HPDE6-E6E7 (cell line): ENCODE measurements at regions not wholly inside any gene's neighbourhood (a gene's known extent, or its start where the extent isn't known, plus 50 kb on each side); places are given as distances from the start of the nearest gene placed in this dataset.
"Not testable (repeated sequence)": the region's sequence is repeated elsewhere in the genome, so short reads cannot be mapped to it uniquely, and the experiment has no call there.

Experiments used
- DNase-seq: peaks from one replicate; pipeline ENCODE4 v3.0.0; 2011; ENCODE audit warnings: missing footprints; ENCODE audit errors: extremely low spot score

DNA sequence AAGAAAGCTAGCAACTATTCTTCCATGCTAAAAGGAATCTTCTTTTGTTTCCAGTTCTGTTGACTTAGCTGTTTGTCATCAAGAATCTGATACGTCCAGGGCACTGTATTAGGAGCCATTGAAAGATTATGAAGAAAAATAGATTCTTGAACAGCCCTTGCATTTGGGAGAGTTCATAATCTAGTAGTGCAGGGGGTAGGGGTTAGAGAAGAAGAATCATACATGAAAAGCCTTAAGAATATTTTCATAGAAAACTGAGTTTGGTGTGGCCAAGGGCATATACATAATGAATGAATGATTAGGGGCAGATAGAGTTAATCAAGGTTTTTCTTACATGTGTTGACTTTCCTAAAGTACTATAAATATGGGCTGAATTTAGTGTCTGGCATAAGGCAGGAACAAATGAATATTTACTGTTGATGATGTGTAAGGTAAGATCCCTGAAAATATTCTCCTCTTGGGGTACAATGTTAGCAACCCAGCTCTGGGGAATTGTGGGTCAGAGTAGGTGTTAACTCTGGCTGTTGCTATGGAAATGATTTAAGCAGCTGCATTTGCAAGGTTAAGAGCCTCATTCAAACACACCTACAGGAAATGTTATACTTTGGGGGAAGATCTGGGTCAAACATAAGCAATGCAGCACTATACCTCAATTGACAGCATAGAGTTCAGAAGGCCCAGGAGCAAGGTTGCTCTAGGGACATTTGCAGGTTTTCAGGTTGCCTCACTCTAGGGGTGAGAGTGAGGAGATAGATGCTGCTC lies 667.3 kb upstream of the CITED2 start:
- no peak for DNase-seq

GRCh38 chr6:140041056-140041455 lies 666.6 kb upstream of the CITED2 start:
- DNase-seq: no peak

- DNase-seq: peak; percentile 13
Observed at GRCh38 chr6:140040396-140040795, 665.9 kb upstream of the CITED2 start.

- no peak for DNase-seq
Observed at GRCh38 chr6:140039364-140039763, 664.9 kb upstream of the CITED2 start.

DNA sequence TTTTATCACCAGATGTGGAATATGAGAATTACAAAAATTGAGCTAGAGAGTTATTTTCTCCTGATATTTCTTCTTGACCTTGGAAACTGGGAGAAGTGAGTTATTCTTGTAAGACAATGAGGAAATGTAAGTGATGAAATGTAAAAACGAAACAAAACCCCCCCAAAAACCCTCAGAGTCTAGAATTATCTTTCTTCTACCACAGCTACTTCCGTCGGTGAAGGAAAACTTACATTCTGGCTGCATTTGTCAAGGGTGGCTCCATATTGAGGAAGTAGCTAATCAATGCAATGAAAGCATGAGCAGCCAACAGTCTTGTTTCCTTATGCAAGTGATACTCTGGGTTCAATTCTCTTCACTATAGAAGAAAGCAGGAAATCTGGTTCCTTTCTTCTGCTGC lies 661.7 kb upstream of the CITED2 start:
- no peak for DNase-seq

- no peak for DNase-seq
Observed at GRCh38 chr6:140032189-140032588, 657.7 kb upstream of the CITED2 start.

GRCh38 chr6:140029551-140029950 lies 655.1 kb upstream of the CITED2 start:
- no peak for DNase-seq

- no peak for DNase-seq
Observed at GRCh38 chr6:140027219-140027618, 652.8 kb upstream of the CITED2 start.

DNA sequence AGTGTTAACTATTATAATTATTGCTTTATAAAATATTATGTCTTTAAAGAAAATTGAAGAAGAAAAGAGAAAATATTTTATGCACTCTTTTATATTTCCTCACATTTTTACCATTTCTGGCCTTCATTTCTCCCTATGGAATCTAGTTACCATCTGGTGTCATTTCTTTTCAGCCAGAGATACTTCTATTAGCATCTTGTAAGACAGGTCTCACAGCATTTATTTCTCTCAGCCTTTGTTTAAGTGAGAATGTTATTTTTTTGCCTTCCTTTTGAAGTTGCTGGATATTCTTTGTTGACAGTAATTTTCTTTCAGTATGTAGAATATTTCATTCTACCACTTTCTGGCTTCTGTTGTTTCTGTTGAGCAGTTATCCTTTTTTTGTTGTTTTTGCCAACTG lies 652.1 kb upstream of the CITED2 start:
- no peak for DNase-seq

DNA sequence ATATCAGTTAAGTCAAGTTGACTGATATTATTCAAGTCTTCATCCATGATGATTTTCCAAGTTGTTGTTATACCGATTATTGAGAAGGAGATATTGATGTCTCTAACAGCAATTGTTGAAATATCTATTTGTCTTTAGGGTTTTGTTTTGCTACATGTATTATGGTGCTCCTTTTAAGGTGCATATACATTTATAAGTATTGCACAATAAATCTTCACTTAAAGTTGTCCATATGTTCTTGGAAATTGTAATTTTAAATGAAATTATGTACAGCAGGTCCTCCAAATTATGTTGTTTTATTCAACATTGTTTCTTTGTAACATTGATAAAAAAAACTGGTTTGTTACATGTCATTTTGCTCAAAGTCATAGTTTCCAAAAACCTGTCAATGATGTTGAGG lies 650.7 kb upstream of the CITED2 start:
- no peak for DNase-seq

DNA sequence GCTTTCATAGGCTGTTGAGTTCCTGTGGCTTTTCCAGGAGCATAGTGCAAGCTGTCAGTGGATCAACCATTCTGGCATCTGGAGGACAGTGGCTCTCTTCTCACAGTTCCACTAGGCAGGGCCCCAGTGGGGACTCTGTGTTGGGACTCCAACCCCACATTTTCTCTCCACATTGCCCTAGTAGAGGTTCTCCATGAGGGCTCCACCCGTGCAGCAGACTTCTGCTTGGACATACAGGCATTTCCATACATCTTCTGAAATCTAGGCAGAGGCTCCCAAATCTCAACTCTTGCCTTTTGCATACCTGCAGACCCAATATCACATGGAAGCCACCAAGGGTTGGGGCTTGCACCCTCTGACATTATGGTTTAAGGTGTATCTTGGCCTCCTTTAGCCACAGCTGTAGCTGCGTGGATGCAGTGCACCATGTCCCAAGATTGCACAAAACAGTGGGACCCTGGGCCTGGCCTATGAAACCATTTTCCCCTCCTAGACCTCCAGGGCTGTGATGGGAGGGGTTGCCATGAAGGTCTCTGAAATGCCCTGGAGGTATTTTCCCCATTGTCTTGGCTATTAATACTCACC lies 645.9 kb upstream of the CITED2 start:
- DNase-seq: no peak

DNA sequence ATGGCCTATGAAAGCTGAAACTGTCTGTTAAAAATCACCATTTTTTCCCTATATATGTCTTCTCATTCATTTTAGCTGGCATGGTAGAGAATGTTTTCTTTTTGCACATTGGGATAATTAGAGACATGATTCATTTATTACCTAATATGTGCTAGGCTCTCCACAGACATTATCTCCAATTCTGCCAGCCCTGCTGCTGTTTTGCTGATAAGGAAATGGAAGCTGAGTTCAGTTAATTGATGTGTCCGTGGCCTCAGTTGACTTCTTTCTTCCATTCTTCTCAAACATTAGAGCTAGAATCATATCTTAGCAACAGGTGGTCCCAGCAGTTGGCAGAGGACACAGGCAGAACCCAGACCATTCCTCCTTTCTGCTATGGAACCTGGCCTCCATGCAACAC lies 644.1 kb upstream of the CITED2 start:
- DNase-seq: no peak

- no peak for DNase-seq
Observed at GRCh38 chr6:140017470-140017869, 643.0 kb upstream of the CITED2 start.

DNA sequence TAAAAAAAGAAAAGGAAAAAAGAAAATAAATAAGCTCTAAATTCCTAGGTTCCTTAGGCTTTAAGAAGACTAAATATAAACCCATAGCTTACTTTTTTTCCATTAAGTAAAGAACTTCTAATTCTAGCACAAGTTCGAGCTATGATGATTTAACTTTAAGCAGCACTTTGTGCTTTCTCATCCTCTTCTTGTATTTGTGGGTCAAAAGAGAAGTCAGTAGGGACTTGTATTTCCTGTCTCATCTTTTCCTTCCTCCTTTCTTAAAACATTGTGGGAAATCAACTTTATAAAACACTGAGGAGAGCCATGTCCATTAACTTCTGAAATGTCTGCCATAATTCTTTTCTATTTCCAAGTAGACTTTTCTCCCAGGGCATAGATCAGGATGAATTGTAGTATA lies 637.7 kb upstream of the CITED2 start:
- DNase-seq: no peak

GRCh38 chr6:140011537-140011936 lies 637.1 kb upstream of the CITED2 start:
- no peak for DNase-seq

- no peak for DNase-seq
Observed at GRCh38 chr6:140009286-140009685, 634.8 kb upstream of the CITED2 start.

GRCh38 chr6:140007525-140007924 lies 633.1 kb upstream of the CITED2 start:
- no peak for DNase-seq

DNA sequence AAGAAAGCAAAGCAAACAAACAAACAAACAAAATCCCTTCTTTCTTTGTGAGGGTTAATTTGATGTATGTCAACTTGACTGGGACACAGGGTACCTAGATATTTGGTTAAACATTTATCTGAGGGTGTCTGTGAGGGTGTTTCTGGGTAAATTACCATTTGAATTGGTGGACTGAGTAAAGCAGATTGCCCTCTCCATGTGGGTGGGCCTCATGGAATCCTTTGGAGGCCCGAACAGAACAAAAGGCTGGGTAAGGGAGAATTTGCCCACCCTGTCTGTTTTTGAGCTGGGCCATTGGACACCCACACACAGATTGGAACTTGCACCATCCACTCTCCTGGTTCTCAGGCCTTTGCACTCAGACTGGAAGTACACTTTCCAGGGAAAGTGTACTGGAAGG lies 628.8 kb upstream of the CITED2 start:
- no peak for DNase-seq

GRCh38 chr6:140002396-140003022 lies 628.1 kb upstream of the CITED2 start:
- DNase-seq: no peak

- no peak for DNase-seq
Observed at GRCh38 chr6:140001821-140002341, 627.4 kb upstream of the CITED2 start.

GRCh38 chr6:140001005-140001404 lies 626.6 kb upstream of the CITED2 start:
- no peak for DNase-seq

GRCh38 chr6:139999661-140000060 lies 625.2 kb upstream of the CITED2 start:
- DNase-seq: not testable (repeated sequence)

DNA sequence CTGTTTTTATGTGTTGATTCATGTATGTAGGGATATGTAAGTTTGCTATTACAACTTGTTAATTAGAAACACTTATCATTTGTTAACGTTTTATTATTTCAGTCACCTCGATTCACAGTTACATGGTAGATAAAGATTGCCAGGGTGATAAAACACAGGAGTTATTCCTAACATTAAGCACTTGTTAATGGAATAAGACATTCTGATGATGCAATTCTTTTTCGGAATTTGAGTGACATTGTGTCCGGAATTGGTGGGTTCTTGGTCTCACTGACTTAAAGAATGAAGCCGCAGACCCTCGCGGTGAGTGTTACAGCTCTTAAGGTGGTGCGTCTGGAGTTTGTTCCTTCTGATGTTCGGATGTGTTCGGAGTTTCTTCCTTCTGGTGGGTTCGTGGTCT lies 624.0 kb upstream of the CITED2 start:
- not testable (repeated sequence) for DNase-seq
